ENCODE measurements at regions not wholly inside any gene's neighbourhood (a gene's known extent, or its start where the extent isn't known, plus 50 kb on each side); places are given as distances from the start of the nearest gene placed in this dataset.

GRCh38 chr20:53826090-53826489 is 232.5 kb upstream of the ZNF217 start:
- Mint-ChIP-seq H3K36me3 (ENCODE audit: low read depth) (no peaks in the 10 kb centered on the region), H3K4me3 (ENCODE audit: unreplicated experiment) (no peak overlapping the region), H3K27ac (ENCODE audit: unreplicated experiment) (no peak overlapping the region), H3K9me3 (ENCODE audit: low read depth) (no peaks in the 10 kb centered on the region), H3K4me1 (ENCODE audit: low read depth) (peaks cover 58% of the 10 kb centered on the region), H3K27me3 (ENCODE audit: low read depth) (no peaks in the 10 kb centered on the region)
- no peak for DNase-seq (ENCODE audit: low spot score)
- no peak for TF ChIP-seq CTCF (IDR thresholded peaks at IDR 0.05)

GRCh38 chr20:53825282-53825681 is 231.6 kb upstream of the ZNF217 start:
- no peak for TF ChIP-seq CTCF (IDR thresholded peaks at IDR 0.05)
- H3K9me3 Mint-ChIP-seq (ENCODE audit: low read depth) = no peaks in the 10 kb centered on the region
- peaks cover 51% of the 10 kb centered on the region for H3K4me1 Mint-ChIP-seq (ENCODE audit: low read depth)
- DNase-seq (ENCODE audit: low spot score) = no peak
- no peak overlapping the region for H3K4me3 Mint-ChIP-seq (ENCODE audit: unreplicated experiment)
- H3K27me3 Mint-ChIP-seq (ENCODE audit: low read depth) = no peaks in the 10 kb centered on the region
- H3K27ac Mint-ChIP-seq (ENCODE audit: unreplicated experiment) = no peak overlapping the region
- no peaks in the 10 kb centered on the region for H3K36me3 Mint-ChIP-seq (ENCODE audit: low read depth)

GRCh38 chr20:53824779-53825178 is 231.1 kb upstream of the ZNF217 start:
- no peak overlapping the region for H3K27ac Mint-ChIP-seq (ENCODE audit: unreplicated experiment)
- H3K4me1 Mint-ChIP-seq (ENCODE audit: low read depth) = peaks cover 46% of the 10 kb centered on the region
- no peaks in the 10 kb centered on the region for H3K9me3 Mint-ChIP-seq (ENCODE audit: low read depth)
- no peak for DNase-seq (ENCODE audit: low spot score)
- no peak for TF ChIP-seq CTCF (IDR thresholded peaks at IDR 0.05)
- no peak overlapping the region for H3K4me3 Mint-ChIP-seq (ENCODE audit: unreplicated experiment)
- no peaks in the 10 kb centered on the region for H3K27me3 Mint-ChIP-seq (ENCODE audit: low read depth)
- H3K36me3 Mint-ChIP-seq (ENCODE audit: low read depth) = no peaks in the 10 kb centered on the region

- no peak overlapping the region for H3K27ac Mint-ChIP-seq (ENCODE audit: unreplicated experiment)
- H3K4me3 Mint-ChIP-seq (ENCODE audit: unreplicated experiment) = no peak overlapping the region
- peaks cover 1% of the 10 kb centered on the region for H3K36me3 Mint-ChIP-seq (ENCODE audit: low read depth)
- DNase-seq (ENCODE audit: low spot score) = no peak
- H3K27me3 Mint-ChIP-seq (ENCODE audit: low read depth) = no peaks in the 10 kb centered on the region
- peaks cover 31% of the 10 kb centered on the region for H3K4me1 Mint-ChIP-seq (ENCODE audit: low read depth)
- H3K9me3 Mint-ChIP-seq (ENCODE audit: low read depth) = peaks cover 7% of the 10 kb centered on the region
- TF ChIP-seq CTCF (IDR thresholded peaks at IDR 0.05) = no peak
Measured at GRCh38 chr20:53823121-53823764, 229.6 kb upstream of the ZNF217 start.

GRCh38 chr20:53822534-53822933 is 228.9 kb upstream of the ZNF217 start:
- DNase-seq (ENCODE audit: low spot score) = no peak
- Mint-ChIP-seq H3K36me3 (ENCODE audit: low read depth) (peaks cover 1% of the 10 kb centered on the region), H3K4me1 (ENCODE audit: low read depth) (peaks cover 24% of the 10 kb centered on the region), H3K27me3 (ENCODE audit: low read depth) (no peaks in the 10 kb centered on the region), H3K9me3 (ENCODE audit: low read depth) (peaks cover 7% of the 10 kb centered on the region), H3K4me3 (ENCODE audit: unreplicated experiment) (no peak overlapping the region), H3K27ac (ENCODE audit: unreplicated experiment) (no peak overlapping the region)
- no peak for TF ChIP-seq CTCF (IDR thresholded peaks at IDR 0.05)
